SK-N-SH (cell line): ENCODE measurements at regions not wholly inside any gene's neighbourhood (a gene's known extent, or its start where the extent isn't known, plus 50 kb on each side); places are given as distances from the start of the nearest gene placed in this dataset.

Source experiments
- CTCF ChIA-PET: fragments of 300-600, 350-600 bp; formaldehyde crosslinking; extraction: SDS; loops from one replicate; lab custom pipeline; 2021; lab: Yijun Ruan, JAX
- POLR2A ChIA-PET: fragments of 350-600 bp; sonication (Branson Sonifier 250); formaldehyde crosslinking; extraction: SDS; loops from one replicate; lab custom pipeline; 2020; ENCODE audit warnings: antibody characterized with exemption, inconsistent platforms; lab: Yijun Ruan, JAX
- DNase-seq: peaks from one replicate; pipeline ENCODE4 v3.0.0; 2012
- H2AFZ ChIP-seq: fragments of 200-600 bp; sonication (generic); 2 replicates; pipeline ENCODE4 v1.8.1; 2016; ENCODE audit warnings: antibody characterized with exemption, mild to moderate bottlenecking, low read depth
- H3F3A ChIP-seq: fragments of 200-600 bp; sonication (generic); replicated peaks from 2 replicates; pipeline ENCODE3; 2016; ENCODE audit warnings: antibody characterized with exemption, mild to moderate bottlenecking; ENCODE audit not compliant: insufficient read depth
- H3K27ac ChIP-seq, 2 experiments: fragments of 200-500 bp in 1 of 2; fragments of 200-600 bp in 1 of 2; sonication (Bioruptor generic) in 1 of 2; sonication (generic), shearing (Covaris generic) in 1 of 2; 2 replicates each; pipeline versions ENCODE4 v1.5.1 to v1.6.1; 2014 to 2016; ENCODE audit warnings: low read depth in 2 of 2, inconsistent platforms in 1 of 2, low read length in 1 of 2, mild to moderate bottlenecking in 1 of 2, mixed read lengths in 1 of 2
- H3K27me3 ChIP-seq: fragments of 200-600 bp; sonication (generic), shearing (Covaris generic); 2 replicates; pipeline ENCODE4 v1.6.1; 2016; ENCODE audit warnings: mixed run types; ENCODE audit not compliant: insufficient read depth
- H3K36me3 ChIP-seq, 2 experiments: fragments of 200-500 bp in 1 of 2; fragments of 200-600 bp in 1 of 2; sonication (Bioruptor generic) in 1 of 2; sonication (generic) in 1 of 2; replicated peaks in 1 of 2; 2 replicates each; pipeline versions ENCODE3 to v1.5.1; 2014 to 2016; ENCODE audit warnings: low read length in 1 of 2, mild to moderate bottlenecking in 1 of 2; ENCODE audit not compliant: insufficient read depth in 2 of 2, control insufficient read depth in 1 of 2
- H3K4me1 ChIP-seq, 2 experiments: fragments of 200-500 bp in 1 of 2; fragments of 200-600 bp in 1 of 2; sonication (Bioruptor generic) in 1 of 2; sonication (generic), shearing (Covaris generic) in 1 of 2; 2 replicates each; pipeline versions ENCODE4 v1.5.1 to v1.6.1; 2014 to 2016; ENCODE audit warnings: low read depth in 1 of 2, low read length in 1 of 2, mixed run types in 1 of 2; ENCODE audit not compliant: insufficient read depth in 2 of 2, control insufficient read depth in 1 of 2
- H3K4me2 ChIP-seq: fragments of 200-600 bp; sonication (generic), shearing (Covaris generic); 2 replicates; pipeline ENCODE4 v1.6.1; 2017; ENCODE audit warnings: mixed run types
- H3K4me3 ChIP-seq, 2 experiments: fragments of 200-500 bp in 1 of 2; fragments of 200-600 bp in 1 of 2; sonication (Bioruptor generic) in 1 of 2; sonication (generic), shearing (Covaris generic) in 1 of 2; 2 replicates each; pipeline versions ENCODE4 v1.5.1 to v1.8.1; 2014 to 2016; ENCODE audit warnings: low read depth in 2 of 2, inconsistent platforms in 1 of 2, low read length in 1 of 2, mild to moderate bottlenecking in 1 of 2, mixed read lengths in 1 of 2, moderate library complexity in 1 of 2
- H3K79me2 ChIP-seq: fragments of 200-600 bp; sonication (generic); 2 replicates; pipeline ENCODE4 v1.8.1; 2017; ENCODE audit warnings: mild to moderate bottlenecking; ENCODE audit not compliant: insufficient read depth
- H3K9ac ChIP-seq: fragments of 200-600 bp; sonication (generic); 2 replicates; pipeline ENCODE4 v1.6.1; 2017; ENCODE audit warnings: mixed run types
- H3K9me2 ChIP-seq: fragments of 200-600 bp; sonication (generic); 2 replicates; pipeline ENCODE4 v1.6.1; 2017; ENCODE audit warnings: mixed run types
- H3K9me3 ChIP-seq: fragments of 200-600 bp; sonication (generic); 2 replicates; pipeline ENCODE4 v1.6.1; 2017; ENCODE audit warnings: mixed run types, mild to moderate bottlenecking, moderate library complexity
- H4K20me1 ChIP-seq: fragments of 200-600 bp; sonication (generic); 2 replicates; pipeline ENCODE4 v1.6.1; 2017; ENCODE audit warnings: mild to moderate bottlenecking, mixed run types; ENCODE audit not compliant: insufficient read depth
- CHD2 ChIP-seq: fragments of 150-350 bp; IDR thresholded peaks from 2 replicates; pipeline ENCODE4 v1.6.1; 2018; ENCODE audit warnings: low read length; ENCODE audit not compliant: partially characterized antibody
- ELF1 ChIP-seq: IDR thresholded peaks from 2 replicates; pipeline ENCODE4 v1.4.0; 2012
- EP300 ChIP-seq, 2 experiments: IDR thresholded peaks; 2 replicates each; pipeline versions ENCODE4 v1.4.0 to v1.6.1; 2012; ENCODE audit warnings: borderline replicate concordance in 1 of 2, low read depth in 1 of 2, low read length in 1 of 2
- EZH2phosphoT487 ChIP-seq: fragments of 200-600 bp; sonication (generic); IDR thresholded peaks from 2 replicates; pipeline ENCODE4 v1.6.1; 2017; ENCODE audit warnings: low read depth, mixed run types, mild to moderate bottlenecking, antibody characterized with exemption, moderate library complexity, borderline replicate concordance
- FOSL2 ChIP-seq: IDR thresholded peaks from 2 replicates; pipeline ENCODE4 v1.4.0; 2012; ENCODE audit warnings: low read depth, mild to moderate bottlenecking, moderate library complexity, borderline replicate concordance
- GABPA ChIP-seq: IDR thresholded peaks from 2 replicates; pipeline ENCODE4 v1.4.0; 2012; ENCODE audit warnings: low read depth, mild to moderate bottlenecking
- GATA2 ChIP-seq: sonication (generic); formaldehyde crosslinking; IDR thresholded peaks from 2 replicates; pipeline ENCODE4 v1.5.0; 2020; ENCODE audit warnings: mild to moderate bottlenecking, missing genetic modification reagents
- MEF2A ChIP-seq: IDR thresholded peaks from 2 replicates; pipeline ENCODE4 v1.4.0; 2012; ENCODE audit warnings: low read depth, borderline replicate concordance
- MXI1 ChIP-seq: IDR thresholded peaks from 2 replicates; pipeline ENCODE4 v1.6.1; 2012; ENCODE audit warnings: mild to moderate bottlenecking, low read depth, low read length, improper control_type of control experiment
- NFIC ChIP-seq: IDR thresholded peaks from 2 replicates; pipeline ENCODE4 v1.4.0; 2012; ENCODE audit warnings: borderline replicate concordance
- RCOR1 ChIP-seq: fragments of 150-350 bp; IDR thresholded peaks from 2 replicates; pipeline ENCODE4 v1.6.1; 2017; ENCODE audit warnings: antibody characterized with exemption, low read length
- RFX5 ChIP-seq: IDR thresholded peaks from 2 replicates; pipeline ENCODE4 v1.6.1; 2012; ENCODE audit warnings: mild to moderate bottlenecking, improper control_type of control experiment, low read length
- SIN3A ChIP-seq: IDR thresholded peaks from 2 replicates; pipeline ENCODE4 v1.6.1; 2012; ENCODE audit warnings: low read depth, mild to moderate bottlenecking, low read length, moderate library complexity, borderline replicate concordance
- SMC3 ChIP-seq: IDR thresholded peaks from 2 replicates; pipeline ENCODE4 v1.6.1; 2012; ENCODE audit warnings: low read depth, low read length, improper control_type of control experiment
- TCF12 ChIP-seq: IDR thresholded peaks from 2 replicates; pipeline ENCODE4 v1.4.0; 2012
- YY1 ChIP-seq: IDR thresholded peaks from 2 replicates; pipeline ENCODE4 v1.4.0; 2012; ENCODE audit warnings: low read depth, mild to moderate bottlenecking
- WGBS: methylation state at CpG from one replicate; pipeline ENCODE4 v1.1.6; 2017; ENCODE audit warnings: low lambda C conversion rate; 5-methylcytosine and 5-hydroxymethylcytosine counted together
- TF ChIP-seq, protein P1 (sequence below): IDR thresholded peaks from 2 replicates; pipeline ENCODE4 v1.4.0; 2012; ENCODE audit warnings: low read depth, borderline replicate concordance
- TF ChIP-seq, protein P2 (sequence below): fragments of 150-350 bp; IDR thresholded peaks from 2 replicates; pipeline ENCODE4 v1.6.1; 2017; ENCODE audit warnings: antibody characterized with exemption, low read length, low read depth, borderline replicate concordance
- TF ChIP-seq, protein P3 (sequence below): fragments of 150-350 bp; IDR thresholded peaks from 2 replicates; pipeline ENCODE4 v1.6.1; 2016; ENCODE audit warnings: mild to moderate bottlenecking, low read depth, low read length
- TF ChIP-seq, protein P4 (sequence below): IDR thresholded peaks from 2 replicates; pipeline ENCODE4 v1.4.0; 2012; ENCODE audit warnings: low read depth

DNA sequence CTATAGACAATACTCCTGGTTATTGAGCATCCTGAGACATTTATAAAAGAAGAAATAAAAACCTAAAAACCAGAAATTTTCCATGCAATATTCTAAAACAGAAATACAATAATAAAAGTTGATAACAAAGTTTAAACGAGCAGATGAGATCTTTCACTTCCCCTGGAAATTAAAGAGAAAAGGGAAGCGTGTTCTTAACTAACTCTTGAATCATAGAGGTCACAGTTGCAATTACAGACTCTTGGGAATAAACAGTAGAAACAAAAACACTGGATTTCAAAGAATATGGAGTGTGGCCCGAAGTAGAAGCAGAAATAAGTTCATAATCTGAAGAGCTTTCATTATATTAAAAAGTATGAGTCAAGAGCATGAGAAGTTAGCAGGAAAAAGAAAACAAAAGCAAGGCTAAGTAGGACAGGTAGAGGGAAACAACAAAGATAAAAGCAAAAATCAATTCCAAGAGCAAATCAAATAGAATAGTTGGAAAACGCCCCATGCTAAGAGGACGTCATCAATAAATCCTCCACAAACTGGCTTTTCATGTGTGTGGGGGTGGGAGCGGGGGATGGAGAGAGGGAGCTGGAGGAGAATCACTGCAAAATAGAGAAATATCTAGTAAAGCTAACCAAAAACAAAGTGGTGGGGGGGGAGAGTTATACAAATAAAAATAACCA lies 55.2 kb upstream of the C10orf71 start:
- Histone ChIP-seq H3K4me2 (no peak overlapping the region), H3K79me2 (no peaks in the 10 kb centered on the region), H3K4me3 (no peak overlapping the region), H3K27ac (no peak overlapping the region), H4K20me1 (no peaks in the 10 kb centered on the region), H3K9me3 (no peaks in the 10 kb centered on the region), H2AFZ (no peak overlapping the region), H3K27me3 (no peaks in the 10 kb centered on the region), H3F3A (no peaks in the 10 kb centered on the region), H3K9me2 (no peaks in the 10 kb centered on the region), H3K36me3 (no peaks in the 10 kb centered on the region), H3K9ac (no peak overlapping the region), H3K4me1 (peaks cover 0 to 7% of the 10 kb centered on the region in 2 experiments; a peak in 1 of 4 replicates)
- 30% methylated on average over 6 of the region's 6 CpGs for WGBS
- DNase-seq = no peak
- TF ChIP-seq SIN3A = no peak
- no peak for TF ChIP-seq GABPA
- no peak for TF ChIP-seq NFIC
- TF ChIP-seq, protein P1, sequence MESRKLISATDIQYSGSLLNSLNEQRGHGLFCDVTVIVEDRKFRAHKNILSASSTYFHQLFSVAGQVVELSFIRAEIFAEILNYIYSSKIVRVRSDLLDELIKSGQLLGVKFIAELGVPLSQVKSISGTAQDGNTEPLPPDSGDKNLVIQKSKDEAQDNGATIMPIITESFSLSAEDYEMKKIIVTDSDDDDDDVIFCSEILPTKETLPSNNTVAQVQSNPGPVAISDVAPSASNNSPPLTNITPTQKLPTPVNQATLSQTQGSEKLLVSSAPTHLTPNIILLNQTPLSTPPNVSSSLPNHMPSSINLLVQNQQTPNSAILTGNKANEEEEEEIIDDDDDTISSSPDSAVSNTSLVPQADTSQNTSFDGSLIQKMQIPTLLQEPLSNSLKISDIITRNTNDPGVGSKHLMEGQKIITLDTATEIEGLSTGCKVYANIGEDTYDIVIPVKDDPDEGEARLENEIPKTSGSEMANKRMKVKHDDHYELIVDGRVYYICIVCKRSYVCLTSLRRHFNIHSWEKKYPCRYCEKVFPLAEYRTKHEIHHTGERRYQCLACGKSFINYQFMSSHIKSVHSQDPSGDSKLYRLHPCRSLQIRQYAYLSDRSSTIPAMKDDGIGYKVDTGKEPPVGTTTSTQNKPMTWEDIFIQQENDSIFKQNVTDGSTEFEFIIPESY = no peak
- TF ChIP-seq, protein P2, sequence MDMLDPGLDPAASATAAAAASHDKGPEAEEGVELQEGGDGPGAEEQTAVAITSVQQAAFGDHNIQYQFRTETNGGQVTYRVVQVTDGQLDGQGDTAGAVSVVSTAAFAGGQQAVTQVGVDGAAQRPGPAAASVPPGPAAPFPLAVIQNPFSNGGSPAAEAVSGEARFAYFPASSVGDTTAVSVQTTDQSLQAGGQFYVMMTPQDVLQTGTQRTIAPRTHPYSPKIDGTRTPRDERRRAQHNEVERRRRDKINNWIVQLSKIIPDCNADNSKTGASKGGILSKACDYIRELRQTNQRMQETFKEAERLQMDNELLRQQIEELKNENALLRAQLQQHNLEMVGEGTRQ = no peak
- TF ChIP-seq, protein P3, sequence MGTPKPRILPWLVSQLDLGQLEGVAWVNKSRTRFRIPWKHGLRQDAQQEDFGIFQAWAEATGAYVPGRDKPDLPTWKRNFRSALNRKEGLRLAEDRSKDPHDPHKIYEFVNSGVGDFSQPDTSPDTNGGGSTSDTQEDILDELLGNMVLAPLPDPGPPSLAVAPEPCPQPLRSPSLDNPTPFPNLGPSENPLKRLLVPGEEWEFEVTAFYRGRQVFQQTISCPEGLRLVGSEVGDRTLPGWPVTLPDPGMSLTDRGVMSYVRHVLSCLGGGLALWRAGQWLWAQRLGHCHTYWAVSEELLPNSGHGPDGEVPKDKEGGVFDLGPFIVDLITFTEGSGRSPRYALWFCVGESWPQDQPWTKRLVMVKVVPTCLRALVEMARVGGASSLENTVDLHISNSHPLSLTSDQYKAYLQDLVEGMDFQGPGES = no peak
- TF ChIP-seq YY1 = no peak
- TF ChIP-seq, protein P4, sequence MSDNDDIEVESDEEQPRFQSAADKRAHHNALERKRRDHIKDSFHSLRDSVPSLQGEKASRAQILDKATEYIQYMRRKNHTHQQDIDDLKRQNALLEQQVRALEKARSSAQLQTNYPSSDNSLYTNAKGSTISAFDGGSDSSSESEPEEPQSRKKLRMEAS = no peak
- TF ChIP-seq CHD2 = no peak
- no peak for TF ChIP-seq MEF2A
- no peak for TF ChIP-seq TCF12
- TF ChIP-seq RFX5 = no peak
- no peak for TF ChIP-seq EP300 (IDR thresholded peaks at IDR 0.05; ENCODE audit: borderline replicate concordance in 1 of 2, low read depth in 1 of 2, low read length in 1 of 2)
- no peak for TF ChIP-seq SMC3
- no peak for TF ChIP-seq EZH2phosphoT487
- TF ChIP-seq FOSL2 = no peak
- no peak for TF ChIP-seq GATA2 (CRISPR knock-in tag)
- no peak for TF ChIP-seq ELF1
- TF ChIP-seq MXI1 = no peak
- no peak for TF ChIP-seq RCOR1
- ChIA-PET CTCF (interaction anchor here (1.2 to 1.4 kb wide), 2 partner anchors 268 to 588 kb away, joined by 3 read pairs; no protein-coding TSS in a partner anchor), POLR2A (no interaction called here)
